ENCODE measurements at regions not wholly inside any gene's neighbourhood (a gene's known extent, or its start where the extent isn't known, plus 50 kb on each side); places are given as distances from the start of the nearest gene placed in this dataset.

GRCh38 chr14:51566831-51567582 lies 84.7 kb upstream of the FRMD6 start:
- no peak overlapping the region for H3K27ac ChIP-seq (ENCODE audit: extremely low read depth, low read depth, low read length)
- ChIA-PET CTCF (interaction anchor here (0.5 to 1.1 kb wide), 5 partner anchors 12 to 1603 kb away, joined by 3 to 4 read pairs (median 3); no protein-coding TSS in a partner anchor), POLR2A (no interaction called here)
- TF ChIP-seq ZNF555 (tag by site-specific recombination; conservative IDR thresholded peaks at IDR 0.05) (no peak), ZIC2 (tag by site-specific recombination; IDR thresholded peaks at IDR 0.05) (peak; percentile 20)
- no peaks in the 10 kb centered on the region for H3K36me3 ChIP-seq (ENCODE audit: control insufficient read depth in 2 of 2, insufficient read depth in 1 of 2, low read length in 2 of 2)
- H3K9me3 ChIP-seq (ENCODE audit: control insufficient read depth, insufficient read depth, low read depth, low read length), result no peaks in the 10 kb centered on the region
- H3K4me1 ChIP-seq (ENCODE audit: control insufficient read depth, insufficient read depth, low read length), result peaks cover 4% of the 10 kb centered on the region; the same call in 1 of the 2 replicates
- H3K4me3 ChIP-seq (ENCODE audit: low read depth, low read length), result no peak overlapping the region

DNA sequence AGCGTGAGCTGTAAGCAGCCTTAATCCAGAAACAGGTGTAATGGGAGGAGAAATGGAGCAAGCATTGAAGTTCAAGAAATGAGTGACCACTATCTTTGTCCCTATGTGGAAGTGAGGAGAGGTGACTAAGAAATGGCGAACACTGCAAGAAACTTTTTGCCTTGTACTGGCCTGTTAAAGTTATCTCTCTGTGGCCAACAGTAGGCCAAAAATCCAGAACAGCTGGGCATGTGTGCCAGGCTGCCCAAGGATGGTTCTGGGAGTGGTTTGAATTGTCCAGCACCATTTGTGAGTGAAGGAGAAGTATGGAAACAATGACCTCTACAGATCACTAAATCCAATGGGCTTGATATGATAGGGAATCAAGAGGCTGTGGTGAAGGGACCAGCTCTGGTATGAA lies 83.3 kb upstream of the FRMD6 start:
- Histone ChIP-seq H3K9me3 (ENCODE audit: control insufficient read depth, insufficient read depth, low read depth, low read length) (no peaks in the 10 kb centered on the region), H3K4me3 (ENCODE audit: low read depth, low read length) (no peak overlapping the region), H3K27ac (ENCODE audit: extremely low read depth, low read depth, low read length) (no peak overlapping the region), H3K4me1 (ENCODE audit: control insufficient read depth, insufficient read depth, low read length) (peaks cover 4% of the 10 kb centered on the region; the same call in 1 of the 2 replicates), H3K36me3 (ENCODE audit: control insufficient read depth in 2 of 2, insufficient read depth in 1 of 2, low read length in 2 of 2) (no peaks in the 10 kb centered on the region)
- ChIA-PET CTCF (no interaction called here), POLR2A (no interaction called here)
- TF ChIP-seq BCL11A (tag by site-specific recombination; IDR thresholded peaks at IDR 0.05; ENCODE audit: low read depth) (no peak), ZNF658 (tag by site-specific recombination; IDR thresholded peaks at IDR 0.05) (no peak), MYNN (tag by site-specific recombination; IDR thresholded peaks at IDR 0.05; ENCODE audit: borderline replicate concordance) (no peak), KLF9 (tag by site-specific recombination; IDR thresholded peaks at IDR 0.05; ENCODE audit: low read depth) (no peak), HIC1 (tag by site-specific recombination; IDR thresholded peaks at IDR 0.05) (no peak), MEIS1 (CRISPR knock-in tag; IDR thresholded peaks at IDR 0.05; ENCODE audit: borderline replicate concordance) (no peak), ZNF792 (tag by site-specific recombination; IDR thresholded peaks at IDR 0.05) (no peak), ZBTB10 (tag by site-specific recombination; IDR thresholded peaks at IDR 0.05) (no peak), ZNF701 (tag by site-specific recombination; IDR thresholded peaks at IDR 0.05) (no peak), ZBTB21 (tag by site-specific recombination; IDR thresholded peaks at IDR 0.05) (no peak), ZNF596 (tag by site-specific recombination; IDR thresholded peaks at IDR 0.05) (no peak), ZNF530 (tag by site-specific recombination; IDR thresholded peaks at IDR 0.05; ENCODE audit: low read depth) (no peak), ZSCAN4 (tag by site-specific recombination; IDR thresholded peaks at IDR 0.05) (no peak), ZEB2 (tag by site-specific recombination; IDR thresholded peaks at IDR 0.05) (no peak), ZNF214 (tag by site-specific recombination; IDR thresholded peaks at IDR 0.05; ENCODE audit: borderline replicate concordance) (no peak), ZFP69B (tag by site-specific recombination; IDR thresholded peaks at IDR 0.05) (no peak), ZNF600 (tag by site-specific recombination; IDR thresholded peaks at IDR 0.05) (no peak), ZBTB17 (tag by site-specific recombination; IDR thresholded peaks at IDR 0.05) (no peak), IKZF3 (tag by site-specific recombination; IDR thresholded peaks at IDR 0.05) (no peak)
- TF ChIP-seq, protein P1, sequence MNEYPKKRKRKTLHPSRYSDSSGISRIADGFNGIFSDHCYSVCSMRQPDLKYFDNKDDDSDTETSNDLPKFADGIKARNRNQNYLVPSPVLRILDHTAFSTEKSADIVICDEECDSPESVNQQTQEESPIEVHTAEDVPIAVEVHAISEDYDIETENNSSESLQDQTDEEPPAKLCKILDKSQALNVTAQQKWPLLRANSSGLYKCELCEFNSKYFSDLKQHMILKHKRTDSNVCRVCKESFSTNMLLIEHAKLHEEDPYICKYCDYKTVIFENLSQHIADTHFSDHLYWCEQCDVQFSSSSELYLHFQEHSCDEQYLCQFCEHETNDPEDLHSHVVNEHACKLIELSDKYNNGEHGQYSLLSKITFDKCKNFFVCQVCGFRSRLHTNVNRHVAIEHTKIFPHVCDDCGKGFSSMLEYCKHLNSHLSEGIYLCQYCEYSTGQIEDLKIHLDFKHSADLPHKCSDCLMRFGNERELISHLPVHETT (tag by site-specific recombination; IDR thresholded peaks at IDR 0.05), result no peak
